ENCODE measurements at regions not wholly inside any gene's neighbourhood (a gene's known extent, or its start where the extent isn't known, plus 50 kb on each side); places are given as distances from the start of the nearest gene placed in this dataset.

DNA sequence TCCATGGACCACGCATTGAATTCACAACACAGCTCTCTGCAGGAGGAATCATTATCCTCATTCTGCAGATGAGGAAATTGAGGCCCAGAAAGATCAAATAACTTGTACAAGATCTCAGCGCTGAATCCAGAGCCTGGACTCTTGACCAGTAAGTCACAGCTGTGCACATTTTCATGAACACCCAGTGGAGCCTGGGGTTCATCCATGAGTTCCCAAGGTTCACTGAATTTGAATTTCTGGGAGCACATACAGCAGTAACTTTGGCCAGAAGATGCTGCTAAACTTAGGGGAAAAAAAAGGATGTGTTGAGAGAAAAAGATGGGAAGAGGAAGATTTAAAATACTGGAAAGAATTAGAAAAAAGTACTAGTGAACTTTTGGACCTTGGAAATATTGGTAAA lies 218.7 kb upstream of the PPARGC1A start:
- no peaks in the 10 kb centered on the region for H3K79me2 ChIP-seq (ENCODE audit: insufficient read depth, low read length)
- WGBS (ENCODE audit: insufficient coverage) = 91% methylated on average over 1 of the region's 2 CpGs
- H3K9me3 ChIP-seq (replicated peaks in 1 of 2; ENCODE audit: control insufficient read depth in 1 of 2, insufficient read depth in 1 of 2, low read length in 2 of 2) = peaks cover 0 to 4% of the 10 kb centered on the region in 2 donors
- H3K4me1 ChIP-seq (ENCODE audit: control insufficient read depth in 1 of 2, insufficient read depth in 2 of 2, low read length in 2 of 2) = no peaks in the 10 kb centered on the region
- no peak overlapping the region for H3K4me2 ChIP-seq (replicated peaks; ENCODE audit: extremely low read depth, low read length, poor library complexity, severe bottlenecking)
- Mint-ChIP-seq H3K27ac (no peak overlapping the region), H3K4me3 (no peak overlapping the region), H3K36me3 (no peaks in the 10 kb centered on the region), H3K27me3 (ENCODE audit: low read depth in 3 of 3) (peaks cover 0 to 2% (median 0%) of the 10 kb centered on the region in 3 donors), H3K9me3 (peaks cover 0 to 6% (median 3%) of the 10 kb centered on the region in 7 donors), H3K4me1 (no peaks in the 10 kb centered on the region)
- H3K36me3 ChIP-seq (replicated peaks in 1 of 2; ENCODE audit: control insufficient read depth in 1 of 2, insufficient read depth in 2 of 2, low read length in 2 of 2) = no peaks in the 10 kb centered on the region
- no peak overlapping the region for H3K27ac ChIP-seq (ENCODE audit: low read depth in 1 of 2, low read length in 2 of 2)
- no peak overlapping the region for H3K4me3 ChIP-seq (replicated peaks in 1 of 3; ENCODE audit: low read depth in 2 of 3, low read length in 3 of 3)
- intact Hi-C loops (cut with micrococcal nuclease) = no loop called here
- no peak for TF ChIP-seq CTCF (IDR thresholded peaks at IDR 0.05)
- DNase-seq = no peak
- no peaks in the 10 kb centered on the region for H4K20me1 ChIP-seq (ENCODE audit: insufficient read depth, low read length)
- no peak overlapping the region for H3K9ac ChIP-seq (ENCODE audit: insufficient read depth, low read length, poor library complexity, severe bottlenecking)
- H3K27me3 ChIP-seq (ENCODE audit: control insufficient read depth in 2 of 2, insufficient read depth in 2 of 2, low read length in 2 of 2) = no peaks in the 10 kb centered on the region
- H2AFZ ChIP-seq (ENCODE audit: insufficient read depth, low read depth, low read length, poor library complexity, severe bottlenecking) = no peak overlapping the region

DNA sequence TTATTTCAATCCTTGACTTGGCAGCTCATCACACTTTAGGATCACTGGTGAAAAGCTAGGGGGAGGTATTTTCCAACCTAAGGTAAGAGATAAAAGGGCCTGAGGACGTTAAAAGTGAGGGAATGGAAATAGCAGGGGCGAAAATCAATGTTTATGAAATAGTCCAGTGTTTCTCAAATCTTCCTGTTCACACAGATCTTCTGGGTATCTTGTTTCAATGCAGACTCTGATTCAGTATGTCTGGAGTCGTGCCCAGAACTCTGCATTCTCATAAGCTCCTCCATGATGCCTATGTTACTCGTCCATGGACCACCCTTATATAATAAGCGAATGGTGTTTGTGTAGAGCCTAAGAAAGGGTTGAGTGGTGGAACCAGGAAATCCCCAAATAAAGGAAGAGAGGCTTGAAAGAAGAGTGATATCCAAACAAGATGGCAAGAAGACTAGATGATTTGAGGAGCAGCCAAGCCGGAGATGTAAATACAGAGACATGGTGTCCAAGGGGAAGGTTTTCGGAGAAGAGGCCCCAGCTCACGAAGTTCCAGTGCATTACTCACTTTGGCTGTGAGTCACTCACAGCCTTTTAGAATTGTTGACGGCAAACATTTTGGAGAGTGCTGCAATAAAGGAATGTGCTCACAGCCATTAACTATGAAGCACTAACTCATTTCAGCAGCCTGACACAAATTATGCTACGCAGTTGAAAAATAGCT lies 215.6 kb upstream of the PPARGC1A start:
- peaks cover 0 to 4% of the 10 kb centered on the region in 2 donors for H3K9me3 ChIP-seq (replicated peaks in 1 of 2; ENCODE audit: control insufficient read depth in 1 of 2, insufficient read depth in 1 of 2, low read length in 2 of 2)
- H4K20me1 ChIP-seq (ENCODE audit: insufficient read depth, low read length) = no peaks in the 10 kb centered on the region
- Mint-ChIP-seq H3K27ac (no peak overlapping the region), H3K27me3 (ENCODE audit: low read depth in 3 of 3) (peaks cover 0 to 2% (median 0%) of the 10 kb centered on the region in 3 donors), H3K4me3 (no peak overlapping the region), H3K4me1 (no peaks in the 10 kb centered on the region), H3K36me3 (no peaks in the 10 kb centered on the region), H3K9me3 (peaks cover 0 to 15% (median 5%) of the 10 kb centered on the region in 7 donors)
- H3K27me3 ChIP-seq (ENCODE audit: control insufficient read depth in 2 of 2, insufficient read depth in 2 of 2, low read length in 2 of 2) = no peaks in the 10 kb centered on the region
- no peak for TF ChIP-seq CTCF (IDR thresholded peaks at IDR 0.05)
- H3K4me2 ChIP-seq (replicated peaks; ENCODE audit: extremely low read depth, low read length, poor library complexity, severe bottlenecking) = no peak overlapping the region
- no peaks in the 10 kb centered on the region for H3K36me3 ChIP-seq (replicated peaks in 1 of 2; ENCODE audit: control insufficient read depth in 1 of 2, insufficient read depth in 2 of 2, low read length in 2 of 2)
- intact Hi-C loops (cut with micrococcal nuclease) = no loop called here
- H3K9ac ChIP-seq (ENCODE audit: insufficient read depth, low read length, poor library complexity, severe bottlenecking) = no peak overlapping the region
- H3K4me1 ChIP-seq (ENCODE audit: control insufficient read depth in 1 of 2, insufficient read depth in 2 of 2, low read length in 2 of 2) = no peaks in the 10 kb centered on the region
- H2AFZ ChIP-seq (ENCODE audit: insufficient read depth, low read depth, low read length, poor library complexity, severe bottlenecking) = no peak overlapping the region
- no peak overlapping the region for H3K4me3 ChIP-seq (replicated peaks in 1 of 3; ENCODE audit: low read depth in 2 of 3, low read length in 3 of 3)
- WGBS (ENCODE audit: insufficient coverage) = 87% methylated on average over 6 of the region's 10 CpGs
- no peaks in the 10 kb centered on the region for H3K79me2 ChIP-seq (ENCODE audit: insufficient read depth, low read length)
- H3K27ac ChIP-seq (ENCODE audit: low read depth in 1 of 2, low read length in 2 of 2) = no peak overlapping the region
- DNase-seq = no peak

Data from CD14-positive monocyte (primary cell).